H1 (cell line): ENCODE measurements at regions not wholly inside any gene's neighbourhood (a gene's known extent, or its start where the extent isn't known, plus 50 kb on each side); places are given as distances from the start of the nearest gene placed in this dataset.

Experiments used
- CBX8 ChIP-seq: fragments of 300-800, 300-1000 bp; sonication (generic); IDR thresholded peaks from 2 replicates; pipeline ENCODE4 v1.7.1; 2016; ENCODE audit warnings: low read depth, low read length, borderline replicate concordance
- TF ChIP-seq, protein P1 (sequence below): fragments of 300-600 bp; sonication (generic); IDR thresholded peaks from 2 replicates; pipeline ENCODE4 v1.7.1; 2012; ENCODE audit warnings: low read length, moderate library complexity, mild to moderate bottlenecking, inconsistent platforms; ENCODE audit not compliant: insufficient replicate concordance

DNA sequence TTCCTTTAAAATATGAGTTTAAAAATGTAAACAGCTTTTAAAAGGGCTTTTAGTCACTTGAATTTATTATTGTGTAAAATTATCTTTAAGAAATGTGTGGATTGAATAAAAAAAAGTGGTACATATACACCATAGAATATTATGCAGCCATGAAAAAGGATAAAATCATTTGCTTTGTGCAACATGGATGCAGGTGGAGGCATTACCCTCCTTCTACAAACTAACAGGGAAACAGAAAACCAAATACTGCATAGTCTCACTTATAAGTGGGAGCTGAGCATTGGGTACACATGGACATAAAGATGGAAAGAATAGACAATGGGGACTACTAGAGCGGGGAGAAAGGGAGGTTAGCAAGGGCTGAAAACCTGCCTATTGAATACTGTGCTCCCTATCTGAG lies 999.3 kb downstream of the SLITRK5 start (continued):
- TF ChIP-seq, protein P1, sequence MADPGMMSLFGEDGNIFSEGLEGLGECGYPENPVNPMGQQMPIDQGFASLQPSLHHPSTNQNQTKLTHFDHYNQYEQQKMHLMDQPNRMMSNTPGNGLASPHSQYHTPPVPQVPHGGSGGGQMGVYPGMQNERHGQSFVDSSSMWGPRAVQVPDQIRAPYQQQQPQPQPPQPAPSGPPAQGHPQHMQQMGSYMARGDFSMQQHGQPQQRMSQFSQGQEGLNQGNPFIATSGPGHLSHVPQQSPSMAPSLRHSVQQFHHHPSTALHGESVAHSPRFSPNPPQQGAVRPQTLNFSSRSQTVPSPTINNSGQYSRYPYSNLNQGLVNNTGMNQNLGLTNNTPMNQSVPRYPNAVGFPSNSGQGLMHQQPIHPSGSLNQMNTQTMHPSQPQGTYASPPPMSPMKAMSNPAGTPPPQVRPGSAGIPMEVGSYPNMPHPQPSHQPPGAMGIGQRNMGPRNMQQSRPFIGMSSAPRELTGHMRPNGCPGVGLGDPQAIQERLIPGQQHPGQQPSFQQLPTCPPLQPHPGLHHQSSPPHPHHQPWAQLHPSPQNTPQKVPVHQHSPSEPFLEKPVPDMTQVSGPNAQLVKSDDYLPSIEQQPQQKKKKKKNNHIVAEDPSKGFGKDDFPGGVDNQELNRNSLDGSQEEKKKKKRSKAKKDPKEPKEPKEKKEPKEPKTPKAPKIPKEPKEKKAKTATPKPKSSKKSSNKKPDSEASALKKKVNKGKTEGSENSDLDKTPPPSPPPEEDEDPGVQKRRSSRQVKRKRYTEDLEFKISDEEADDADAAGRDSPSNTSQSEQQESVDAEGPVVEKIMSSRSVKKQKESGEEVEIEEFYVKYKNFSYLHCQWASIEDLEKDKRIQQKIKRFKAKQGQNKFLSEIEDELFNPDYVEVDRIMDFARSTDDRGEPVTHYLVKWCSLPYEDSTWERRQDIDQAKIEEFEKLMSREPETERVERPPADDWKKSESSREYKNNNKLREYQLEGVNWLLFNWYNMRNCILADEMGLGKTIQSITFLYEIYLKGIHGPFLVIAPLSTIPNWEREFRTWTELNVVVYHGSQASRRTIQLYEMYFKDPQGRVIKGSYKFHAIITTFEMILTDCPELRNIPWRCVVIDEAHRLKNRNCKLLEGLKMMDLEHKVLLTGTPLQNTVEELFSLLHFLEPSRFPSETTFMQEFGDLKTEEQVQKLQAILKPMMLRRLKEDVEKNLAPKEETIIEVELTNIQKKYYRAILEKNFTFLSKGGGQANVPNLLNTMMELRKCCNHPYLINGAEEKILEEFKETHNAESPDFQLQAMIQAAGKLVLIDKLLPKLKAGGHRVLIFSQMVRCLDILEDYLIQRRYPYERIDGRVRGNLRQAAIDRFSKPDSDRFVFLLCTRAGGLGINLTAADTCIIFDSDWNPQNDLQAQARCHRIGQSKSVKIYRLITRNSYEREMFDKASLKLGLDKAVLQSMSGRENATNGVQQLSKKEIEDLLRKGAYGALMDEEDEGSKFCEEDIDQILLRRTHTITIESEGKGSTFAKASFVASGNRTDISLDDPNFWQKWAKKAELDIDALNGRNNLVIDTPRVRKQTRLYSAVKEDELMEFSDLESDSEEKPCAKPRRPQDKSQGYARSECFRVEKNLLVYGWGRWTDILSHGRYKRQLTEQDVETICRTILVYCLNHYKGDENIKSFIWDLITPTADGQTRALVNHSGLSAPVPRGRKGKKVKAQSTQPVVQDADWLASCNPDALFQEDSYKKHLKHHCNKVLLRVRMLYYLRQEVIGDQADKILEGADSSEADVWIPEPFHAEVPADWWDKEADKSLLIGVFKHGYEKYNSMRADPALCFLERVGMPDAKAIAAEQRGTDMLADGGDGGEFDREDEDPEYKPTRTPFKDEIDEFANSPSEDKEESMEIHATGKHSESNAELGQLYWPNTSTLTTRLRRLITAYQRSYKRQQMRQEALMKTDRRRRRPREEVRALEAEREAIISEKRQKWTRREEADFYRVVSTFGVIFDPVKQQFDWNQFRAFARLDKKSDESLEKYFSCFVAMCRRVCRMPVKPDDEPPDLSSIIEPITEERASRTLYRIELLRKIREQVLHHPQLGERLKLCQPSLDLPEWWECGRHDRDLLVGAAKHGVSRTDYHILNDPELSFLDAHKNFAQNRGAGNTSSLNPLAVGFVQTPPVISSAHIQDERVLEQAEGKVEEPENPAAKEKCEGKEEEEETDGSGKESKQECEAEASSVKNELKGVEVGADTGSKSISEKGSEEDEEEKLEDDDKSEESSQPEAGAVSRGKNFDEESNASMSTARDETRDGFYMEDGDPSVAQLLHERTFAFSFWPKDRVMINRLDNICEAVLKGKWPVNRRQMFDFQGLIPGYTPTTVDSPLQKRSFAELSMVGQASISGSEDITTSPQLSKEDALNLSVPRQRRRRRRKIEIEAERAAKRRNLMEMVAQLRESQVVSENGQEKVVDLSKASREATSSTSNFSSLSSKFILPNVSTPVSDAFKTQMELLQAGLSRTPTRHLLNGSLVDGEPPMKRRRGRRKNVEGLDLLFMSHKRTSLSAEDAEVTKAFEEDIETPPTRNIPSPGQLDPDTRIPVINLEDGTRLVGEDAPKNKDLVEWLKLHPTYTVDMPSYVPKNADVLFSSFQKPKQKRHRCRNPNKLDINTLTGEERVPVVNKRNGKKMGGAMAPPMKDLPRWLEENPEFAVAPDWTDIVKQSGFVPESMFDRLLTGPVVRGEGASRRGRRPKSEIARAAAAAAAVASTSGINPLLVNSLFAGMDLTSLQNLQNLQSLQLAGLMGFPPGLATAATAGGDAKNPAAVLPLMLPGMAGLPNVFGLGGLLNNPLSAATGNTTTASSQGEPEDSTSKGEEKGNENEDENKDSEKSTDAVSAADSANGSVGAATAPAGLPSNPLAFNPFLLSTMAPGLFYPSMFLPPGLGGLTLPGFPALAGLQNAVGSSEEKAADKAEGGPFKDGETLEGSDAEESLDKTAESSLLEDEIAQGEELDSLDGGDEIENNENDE = no peak
- TF ChIP-seq CBX8 = no peak
- TF ChIP-seq, all 59 proteins: peak for 1
